Retinal pigment epithelial cell (primary cell): ENCODE measurements at regions not wholly inside any gene's neighbourhood (a gene's known extent, or its start where the extent isn't known, plus 50 kb on each side); places are given as distances from the start of the nearest gene placed in this dataset.

Source experiments
- DNase-seq: peaks from one replicate; pipeline ENCODE4 v3.0.0-alpha.2; 2010; ENCODE audit warnings: low read depth
- H3K4me3 ChIP-seq: 2 replicates; pipeline ENCODE4 v1.5.1; 2011; ENCODE audit warnings: mild to moderate bottlenecking, low read length, control low read depth, moderate library complexity
- TF ChIP-seq, protein P1 (sequence below): conservative IDR thresholded peaks from 2 replicates; pipeline ENCODE4 v1.5.1; 2011; ENCODE audit warnings: low read depth, low read length, control low read depth, inconsistent platforms

- TF ChIP-seq, protein P1, sequence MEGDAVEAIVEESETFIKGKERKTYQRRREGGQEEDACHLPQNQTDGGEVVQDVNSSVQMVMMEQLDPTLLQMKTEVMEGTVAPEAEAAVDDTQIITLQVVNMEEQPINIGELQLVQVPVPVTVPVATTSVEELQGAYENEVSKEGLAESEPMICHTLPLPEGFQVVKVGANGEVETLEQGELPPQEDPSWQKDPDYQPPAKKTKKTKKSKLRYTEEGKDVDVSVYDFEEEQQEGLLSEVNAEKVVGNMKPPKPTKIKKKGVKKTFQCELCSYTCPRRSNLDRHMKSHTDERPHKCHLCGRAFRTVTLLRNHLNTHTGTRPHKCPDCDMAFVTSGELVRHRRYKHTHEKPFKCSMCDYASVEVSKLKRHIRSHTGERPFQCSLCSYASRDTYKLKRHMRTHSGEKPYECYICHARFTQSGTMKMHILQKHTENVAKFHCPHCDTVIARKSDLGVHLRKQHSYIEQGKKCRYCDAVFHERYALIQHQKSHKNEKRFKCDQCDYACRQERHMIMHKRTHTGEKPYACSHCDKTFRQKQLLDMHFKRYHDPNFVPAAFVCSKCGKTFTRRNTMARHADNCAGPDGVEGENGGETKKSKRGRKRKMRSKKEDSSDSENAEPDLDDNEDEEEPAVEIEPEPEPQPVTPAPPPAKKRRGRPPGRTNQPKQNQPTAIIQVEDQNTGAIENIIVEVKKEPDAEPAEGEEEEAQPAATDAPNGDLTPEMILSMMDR = no peak
- no peak for DNase-seq
- H3K4me3 ChIP-seq = no peak overlapping the region
Measured at GRCh38 chr20:54397292-54398140, 77.9 kb upstream of the DOK5 start.

DNA sequence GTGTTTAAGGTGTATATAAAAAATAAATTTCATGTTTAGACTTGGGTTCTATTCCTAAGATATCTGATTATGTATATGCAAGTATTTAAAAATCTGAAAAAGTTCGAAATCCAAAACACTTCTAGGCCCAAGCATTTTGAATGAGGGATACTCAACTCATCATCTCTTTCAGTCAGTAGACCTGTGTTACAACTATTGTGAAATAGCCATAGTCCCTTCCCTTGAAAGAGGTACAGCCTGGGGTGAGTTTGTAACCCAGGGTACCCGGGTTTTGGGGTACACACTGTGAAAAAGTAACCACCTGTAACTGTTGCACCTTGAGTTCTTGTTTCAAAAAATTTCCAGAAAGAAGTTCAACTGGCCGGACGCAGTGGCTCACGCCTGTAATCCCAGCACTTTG lies 76.6 kb upstream of the DOK5 start:
- no peak for DNase-seq
- H3K4me3 ChIP-seq = no peak overlapping the region
- TF ChIP-seq, protein P1 = no peak

GRCh38 chr20:54405540-54405939 lies 69.9 kb upstream of the DOK5 start:
- no peak for DNase-seq

DNA sequence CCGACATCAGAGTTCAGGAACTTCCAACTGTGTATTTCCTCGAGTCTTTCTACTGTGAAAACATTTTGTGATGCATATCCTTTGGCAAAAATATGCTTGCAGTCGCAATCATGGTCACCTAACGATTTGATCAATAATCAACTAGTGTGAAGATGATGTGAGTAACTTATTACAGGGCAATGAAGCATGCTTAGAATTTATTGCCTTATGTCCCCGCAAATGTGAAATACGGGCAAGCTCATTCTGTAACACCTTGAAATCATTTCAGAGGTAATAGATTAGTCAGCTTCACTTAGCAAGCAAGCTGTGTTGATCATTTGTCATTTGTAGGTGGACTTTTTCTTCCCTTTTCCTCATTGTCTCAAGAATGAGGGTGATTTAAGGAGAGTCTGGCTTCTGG lies 67.9 kb upstream of the DOK5 start:
- DNase-seq = no peak
- no peak overlapping the region for H3K4me3 ChIP-seq
- TF ChIP-seq, protein P1 = no peak

More at GRCh38 chr20:54405540-54405939, 69.9 kb upstream of the DOK5 start:
- no peak overlapping the region for H3K4me3 ChIP-seq
- TF ChIP-seq, protein P1 = no peak

- H3K4me3 ChIP-seq = no peak overlapping the region
- DNase-seq = no peak
- TF ChIP-seq, protein P1 = no peak
Measured at GRCh38 chr20:54415967-54416366, 59.4 kb upstream of the DOK5 start.

DNA sequence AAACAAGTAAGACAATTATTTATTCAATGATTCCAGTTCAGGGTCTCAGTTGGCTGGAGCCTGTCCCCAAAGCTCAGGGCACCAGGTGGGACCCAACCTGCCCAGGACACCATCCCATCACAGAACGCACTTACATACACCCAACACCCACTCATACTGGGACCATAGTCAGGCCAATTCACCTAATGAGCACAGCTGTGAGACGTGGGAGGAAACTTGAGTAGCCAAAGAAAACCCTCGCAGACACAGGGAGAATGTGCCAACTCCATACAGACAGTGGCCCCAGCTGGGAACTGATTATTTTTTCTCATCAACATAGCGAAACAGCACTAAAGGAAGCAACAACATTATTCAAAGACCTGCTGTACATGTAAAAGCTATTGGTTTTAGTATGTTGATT lies 58.6 kb upstream of the DOK5 start:
- no peak for DNase-seq
- TF ChIP-seq, protein P1 = no peak
- no peak overlapping the region for H3K4me3 ChIP-seq

DNA sequence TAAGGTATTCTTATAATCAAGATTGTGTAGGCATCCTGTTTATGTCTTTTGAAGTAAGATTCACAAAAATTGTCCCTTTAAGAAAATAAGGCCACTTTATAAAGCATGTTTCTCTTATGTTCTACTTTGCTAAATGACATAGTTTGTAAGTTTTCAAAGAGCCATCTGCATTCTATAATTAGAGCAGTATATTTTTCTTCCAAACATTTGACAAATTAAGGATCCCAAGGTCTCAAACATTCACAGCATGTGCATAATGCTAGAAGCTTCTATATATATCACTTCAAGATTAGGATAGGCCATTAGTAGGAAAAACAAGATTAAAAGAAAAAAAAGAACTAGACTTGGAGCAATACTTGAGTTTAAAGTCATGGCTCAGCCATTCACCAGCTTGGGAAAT lies 55.9 kb upstream of the DOK5 start:
- TF ChIP-seq, protein P1 = no peak
- DNase-seq = no peak
- no peak overlapping the region for H3K4me3 ChIP-seq
